Ascending aorta (tissue), 2 donors: ENCODE measurements at regions not wholly inside any gene's neighbourhood (a gene's known extent, or its start where the extent isn't known, plus 50 kb on each side); places are given as distances from the start of the nearest gene placed in this dataset.
A peak's percentile ranks its signal among the peaks of the same experiment; 100 is the strongest.

Source experiments
- DNase-seq, 2 donors: peaks; one replicate each; pipeline ENCODE4 v3.0.0-alpha.2; 2019; ENCODE audit warnings: low spot score in 2 of 2
- H3K27ac ChIP-seq, 2 donors: fragments of 200-600 bp; sonication (generic); one replicate each; pipeline ENCODE4 v1.5.1; 2016 to 2017; ENCODE audit warnings: mild to moderate bottlenecking in 1 of 2
- H3K27me3 ChIP-seq: fragments of 200-600 bp; sonication (generic); one replicate; pipeline ENCODE4 v1.5.1; 2017
- H3K36me3 ChIP-seq, 2 donors: fragments of 200-600 bp; sonication (generic); one replicate each; pipeline ENCODE4 v1.5.1; 2016
- H3K4me1 ChIP-seq, 2 donors: fragments of 200-600 bp; sonication (generic); one replicate each; pipeline ENCODE4 v1.5.1; 2016 to 2017; ENCODE audit warnings: mild to moderate bottlenecking in 1 of 2
- H3K4me3 ChIP-seq, 2 donors: fragments of 200-600 bp; sonication (generic); one replicate each; pipeline ENCODE4 v1.5.1; 2016 to 2017; ENCODE audit warnings: mild to moderate bottlenecking in 1 of 2
- H3K9me3 ChIP-seq, 2 donors: fragments of 200-600 bp; sonication (generic); one replicate each; pipeline ENCODE4 v1.5.1; 2016
- CTCF ChIP-seq, 3 experiments: fragments of 200-600 bp in 2 of 3; fragments of 450-650 bp in 1 of 3; sonication (generic) in 2 of 3; IDR thresholded peaks; one replicate each; pipeline ENCODE4 v1.5.1; 2016 to 2019; ENCODE audit warnings: antibody characterized with exemption in 3 of 3, mild to moderate bottlenecking in 1 of 3, moderate library complexity in 1 of 3
- intact Hi-C: fragments of 100-400 bp; cut with DNase I; formaldehyde crosslinking; loops from one replicate; pipeline ENCODE4 v1.15.1; 2023

GRCh38 chr1:79293611-79294010 is 287.1 kb upstream of the ADGRL4 start:
- intact Hi-C loops: no loop called here
- Histone ChIP-seq H3K36me3 (no peaks in the 10 kb centered on the region), H3K27ac (peak overlapping the region; percentile 38 to 70), H3K4me3 (no peak overlapping the region), H3K27me3 (no peaks in the 10 kb centered on the region), H3K9me3 (no peaks in the 10 kb centered on the region), H3K4me1 (peaks cover 0 to 2% of the 10 kb centered on the region in 2 donors)
- TF ChIP-seq CTCF (IDR thresholded peaks at IDR 0.05): no peak
- no peak for DNase-seq

- H3K4me3 ChIP-seq: no peak overlapping the region
- no peak for TF ChIP-seq CTCF (IDR thresholded peaks at IDR 0.05)
- intact Hi-C loops: no loop called here
- no peaks in the 10 kb centered on the region for H3K27me3 ChIP-seq
- peaks cover 0 to 2% of the 10 kb centered on the region in 2 donors for H3K4me1 ChIP-seq
- DNase-seq: no peak
- no peaks in the 10 kb centered on the region for H3K9me3 ChIP-seq
- no peaks in the 10 kb centered on the region for H3K36me3 ChIP-seq
- no peak overlapping the region for H3K27ac ChIP-seq
These were observed 284.5 kb upstream of the ADGRL4 start for GRCh38 chr1:79290927-79291474.

GRCh38 chr1:79287982-79288381 is 281.5 kb upstream of the ADGRL4 start:
- Histone ChIP-seq H3K4me1 (no peaks in the 10 kb centered on the region), H3K36me3 (no peaks in the 10 kb centered on the region), H3K4me3 (no peak overlapping the region), H3K9me3 (no peaks in the 10 kb centered on the region), H3K27ac (no peak overlapping the region), H3K27me3 (no peaks in the 10 kb centered on the region)
- intact Hi-C loops: no loop called here
- DNase-seq: no peak
- no peak for TF ChIP-seq CTCF (IDR thresholded peaks at IDR 0.05)

GRCh38 chr1:79285667-79286066 is 279.1 kb upstream of the ADGRL4 start:
- no peak for DNase-seq
- no peaks in the 10 kb centered on the region for H3K4me1 ChIP-seq
- no peaks in the 10 kb centered on the region for H3K9me3 ChIP-seq
- no peak overlapping the region for H3K27ac ChIP-seq
- H3K27me3 ChIP-seq: no peaks in the 10 kb centered on the region
- no peak overlapping the region for H3K4me3 ChIP-seq
- intact Hi-C loops: no loop called here
- no peaks in the 10 kb centered on the region for H3K36me3 ChIP-seq
- no peak for TF ChIP-seq CTCF (IDR thresholded peaks at IDR 0.05)

GRCh38 chr1:79283451-79283850 is 276.9 kb upstream of the ADGRL4 start:
- intact Hi-C loops: no loop called here
- no peaks in the 10 kb centered on the region for H3K36me3 ChIP-seq
- DNase-seq: no peak

More at GRCh38 chr1:79283451-79283850, 276.9 kb upstream of the ADGRL4 start:
- H3K27ac ChIP-seq: no peak overlapping the region
- no peak for TF ChIP-seq CTCF (IDR thresholded peaks at IDR 0.05)
- H3K9me3 ChIP-seq: no peaks in the 10 kb centered on the region
- no peaks in the 10 kb centered on the region for H3K4me1 ChIP-seq
- no peaks in the 10 kb centered on the region for H3K27me3 ChIP-seq
- H3K4me3 ChIP-seq: no peak overlapping the region
